ENCODE measurements at regions not wholly inside any gene's neighbourhood (a gene's known extent, or its start where the extent isn't known, plus 50 kb on each side); places are given as distances from the start of the nearest gene placed in this dataset.

DNA sequence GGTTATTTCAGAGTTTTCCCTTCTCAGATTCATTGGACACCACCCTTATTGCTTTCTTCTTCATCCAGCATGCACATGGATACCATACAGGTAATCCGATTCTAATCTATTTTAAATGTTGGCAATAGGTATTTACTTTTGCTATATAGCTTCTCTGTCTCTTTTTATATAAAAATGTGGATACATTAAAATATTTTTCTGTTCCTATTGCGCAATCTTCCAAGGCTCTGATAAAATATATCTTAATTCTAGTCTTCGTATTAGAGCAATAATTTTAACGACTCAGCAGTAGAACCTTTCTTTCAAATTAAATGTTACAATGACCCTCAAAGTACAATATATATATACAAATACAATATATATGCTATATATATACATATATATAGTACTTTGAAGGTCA is 239.8 kb downstream of the DCAF12L2 start:
- no peak for DNase-seq (ENCODE audit: low read depth, low spot score)
- no peak for TF ChIP-seq POLR2AphosphoS5 (IDR thresholded peaks at IDR 0.05; ENCODE audit: borderline replicate concordance, low read depth, low read length)
- no peak for TF ChIP-seq FOXP2 (optimal IDR thresholded peaks at IDR 0.05; ENCODE audit: control extremely low read depth, extremely low read length, insufficient read depth)
- TF ChIP-seq EZH2 (IDR thresholded peaks at IDR 0.05): no peak
- no peaks in the 10 kb centered on the region for H3K9me3 ChIP-seq (ENCODE audit: low read depth, low read length)
- no peak overlapping the region for H3K27ac ChIP-seq
- no peak overlapping the region for H3K9ac ChIP-seq (ENCODE audit: insufficient read length)
- H3K36me3 ChIP-seq (ENCODE audit: insufficient read depth, low read length): no peaks in the 10 kb centered on the region
- no peak overlapping the region for H3K4me3 ChIP-seq

DNA sequence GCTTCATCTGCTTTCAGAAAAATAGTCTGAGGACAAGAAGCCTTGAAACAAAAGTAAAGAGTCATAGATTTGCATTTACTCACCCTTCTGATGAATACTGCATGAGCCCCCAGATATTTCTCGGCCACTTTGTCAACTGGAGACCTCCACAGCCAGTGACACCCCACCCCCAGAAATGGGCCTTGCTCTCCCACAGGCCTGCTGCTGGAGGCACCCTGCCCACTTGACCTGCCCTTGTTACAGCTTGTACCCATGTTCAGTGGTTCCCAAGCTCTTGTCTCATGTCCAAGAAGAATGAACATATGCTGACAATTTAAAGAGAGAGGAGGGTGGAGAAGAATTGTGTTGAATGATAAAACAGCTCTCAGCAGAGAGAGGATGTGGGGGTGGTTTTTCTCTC is 225.1 kb downstream of the DCAF12L2 start:
- no peak for DNase-seq (ENCODE audit: low read depth, low spot score)
- Histone ChIP-seq H3K27ac (no peak overlapping the region), H3K36me3 (ENCODE audit: insufficient read depth, low read length) (no peaks in the 10 kb centered on the region), H3K9ac (ENCODE audit: insufficient read length) (no peak overlapping the region), H3K4me3 (no peak overlapping the region), H3K9me3 (ENCODE audit: low read depth, low read length) (no peaks in the 10 kb centered on the region)
- TF ChIP-seq EZH2 (IDR thresholded peaks at IDR 0.05) (no peak), FOXP2 (optimal IDR thresholded peaks at IDR 0.05; ENCODE audit: control extremely low read depth, extremely low read length, insufficient read depth) (no peak), POLR2AphosphoS5 (IDR thresholded peaks at IDR 0.05; ENCODE audit: borderline replicate concordance, low read depth, low read length) (no peak)

DNA sequence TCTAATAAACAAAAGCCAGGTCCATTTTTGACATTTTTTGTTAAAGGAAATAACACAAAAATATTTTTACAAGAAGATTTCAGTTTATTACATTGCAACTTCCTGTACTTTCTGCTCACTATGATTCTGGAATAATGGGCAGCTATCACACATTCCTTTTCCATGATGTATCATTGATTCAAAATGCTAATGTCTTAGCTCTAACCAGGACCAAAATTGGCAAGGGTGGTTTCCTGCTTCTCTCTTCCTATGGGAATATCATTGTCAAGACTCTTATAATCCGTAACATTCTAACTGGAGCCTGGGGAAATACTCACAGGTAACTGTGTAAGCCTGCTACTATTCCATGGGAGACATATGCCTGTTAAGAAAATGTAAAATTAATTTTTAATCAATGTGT is 218.6 kb downstream of the DCAF12L2 start:
- Histone ChIP-seq H3K9ac (ENCODE audit: insufficient read length) (no peak overlapping the region), H3K36me3 (ENCODE audit: insufficient read depth, low read length) (no peaks in the 10 kb centered on the region), H3K27ac (no peak overlapping the region), H3K4me3 (no peak overlapping the region), H3K9me3 (ENCODE audit: low read depth, low read length) (no peaks in the 10 kb centered on the region)
- TF ChIP-seq POLR2AphosphoS5 (IDR thresholded peaks at IDR 0.05; ENCODE audit: borderline replicate concordance, low read depth, low read length) (no peak), FOXP2 (optimal IDR thresholded peaks at IDR 0.05; ENCODE audit: control extremely low read depth, extremely low read length, insufficient read depth) (no peak), EZH2 (IDR thresholded peaks at IDR 0.05) (no peak)
- no peak for DNase-seq (ENCODE audit: low read depth, low spot score)

DNA sequence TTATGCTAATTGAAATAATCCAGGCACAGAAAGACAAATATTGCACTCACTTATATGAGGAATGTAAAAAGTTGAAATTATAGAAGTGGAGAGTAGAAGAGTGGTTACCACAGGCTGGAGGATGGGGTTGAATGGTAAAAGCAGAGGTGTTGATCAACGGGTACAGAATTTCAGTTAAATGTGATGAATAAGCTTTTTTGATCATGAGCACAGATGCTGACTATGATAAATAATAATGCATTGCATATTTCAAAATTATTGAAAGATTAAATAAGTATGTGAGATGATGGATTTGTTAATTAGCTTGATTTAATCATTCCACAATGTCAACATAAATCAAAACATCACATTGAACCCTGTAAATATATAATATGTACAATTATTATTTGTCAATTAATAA is 213.1 kb downstream of the DCAF12L2 start:
- no peak for DNase-seq (ENCODE audit: low read depth, low spot score)
- Histone ChIP-seq H3K36me3 (ENCODE audit: insufficient read depth, low read length) (no peaks in the 10 kb centered on the region), H3K27ac (no peak overlapping the region), H3K9ac (ENCODE audit: insufficient read length) (no peak overlapping the region), H3K4me3 (no peak overlapping the region), H3K9me3 (ENCODE audit: low read depth, low read length) (no peaks in the 10 kb centered on the region)
- TF ChIP-seq POLR2AphosphoS5 (IDR thresholded peaks at IDR 0.05; ENCODE audit: borderline replicate concordance, low read depth, low read length) (no peak), EZH2 (IDR thresholded peaks at IDR 0.05) (no peak), FOXP2 (optimal IDR thresholded peaks at IDR 0.05; ENCODE audit: control extremely low read depth, extremely low read length, insufficient read depth) (no peak)

DNA sequence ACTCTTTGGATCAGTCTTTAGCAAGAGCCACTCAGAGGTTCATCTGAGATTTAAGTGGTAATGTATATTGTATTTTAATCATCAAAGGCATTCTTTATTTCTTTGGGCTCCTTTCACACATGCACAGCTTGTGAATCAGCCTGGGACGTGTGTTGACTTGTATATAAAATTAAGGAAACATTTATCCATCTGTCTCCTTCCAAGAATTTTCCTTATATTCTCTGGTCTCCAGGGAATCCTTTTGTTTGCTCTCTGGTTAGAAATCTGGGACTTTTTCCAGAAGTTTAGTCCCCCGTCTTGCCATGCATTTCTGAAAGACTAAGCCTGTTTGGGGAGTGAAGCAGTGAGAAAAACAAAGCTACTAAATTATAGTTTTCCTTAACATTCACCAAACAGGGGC is 212.3 kb downstream of the DCAF12L2 start:
- TF ChIP-seq EZH2 (IDR thresholded peaks at IDR 0.05) (no peak), FOXP2 (optimal IDR thresholded peaks at IDR 0.05; ENCODE audit: control extremely low read depth, extremely low read length, insufficient read depth) (no peak), POLR2AphosphoS5 (IDR thresholded peaks at IDR 0.05; ENCODE audit: borderline replicate concordance, low read depth, low read length) (no peak)
- Histone ChIP-seq H3K4me3 (no peak overlapping the region), H3K36me3 (ENCODE audit: insufficient read depth, low read length) (no peaks in the 10 kb centered on the region), H3K9me3 (ENCODE audit: low read depth, low read length) (no peaks in the 10 kb centered on the region), H3K9ac (ENCODE audit: insufficient read length) (no peak overlapping the region), H3K27ac (no peak overlapping the region)
- DNase-seq (ENCODE audit: low read depth, low spot score): no peak

DNA sequence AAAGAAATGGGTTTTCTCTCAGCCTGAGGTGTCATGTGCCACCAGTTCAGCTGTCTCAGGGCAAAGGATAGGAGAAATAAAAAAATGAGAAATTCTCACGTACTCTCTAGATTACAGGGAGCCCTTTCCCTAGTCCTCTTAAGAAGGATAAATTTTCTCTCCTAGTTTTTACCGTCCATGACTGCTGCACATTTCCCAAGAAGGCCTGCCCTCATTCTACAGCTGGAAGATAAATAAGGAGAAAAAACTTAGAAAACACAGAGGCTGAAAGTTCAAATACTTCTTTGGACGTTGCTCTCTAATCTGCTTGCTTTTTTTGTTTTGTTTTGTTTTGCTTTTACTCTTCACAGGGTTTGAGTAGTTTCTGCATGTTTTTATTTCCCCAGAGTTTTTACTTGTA is 211.9 kb downstream of the DCAF12L2 start:
- TF ChIP-seq POLR2AphosphoS5 (IDR thresholded peaks at IDR 0.05; ENCODE audit: borderline replicate concordance, low read depth, low read length) (no peak), FOXP2 (optimal IDR thresholded peaks at IDR 0.05; ENCODE audit: control extremely low read depth, extremely low read length, insufficient read depth) (no peak), EZH2 (IDR thresholded peaks at IDR 0.05) (no peak)
- H3K36me3 ChIP-seq (ENCODE audit: insufficient read depth, low read length): no peaks in the 10 kb centered on the region
- H3K9ac ChIP-seq (ENCODE audit: insufficient read length): no peak overlapping the region
- DNase-seq (ENCODE audit: low read depth, low spot score): no peak
- H3K27ac ChIP-seq: no peak overlapping the region
- H3K9me3 ChIP-seq (ENCODE audit: low read depth, low read length): no peaks in the 10 kb centered on the region
- H3K4me3 ChIP-seq: no peak overlapping the region

DNA sequence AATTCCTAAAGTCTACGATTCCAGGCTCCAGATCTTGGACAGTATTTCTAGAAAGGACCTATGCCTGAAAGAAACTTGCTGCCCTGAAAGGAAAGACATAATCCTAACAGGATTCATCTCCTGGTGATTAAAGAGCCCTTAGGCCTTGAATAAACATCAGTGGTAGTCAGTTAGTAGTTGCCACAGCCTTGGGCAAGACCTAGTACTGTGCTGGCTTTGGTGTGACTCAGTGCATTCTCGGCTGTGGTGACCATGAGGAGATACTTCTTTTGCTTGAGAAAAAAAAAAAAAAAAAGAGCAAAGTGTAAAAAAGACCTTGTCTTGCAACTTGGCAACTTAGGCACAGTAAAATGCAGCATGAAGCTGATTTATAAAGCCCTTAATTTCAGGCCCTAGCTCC is 188.2 kb downstream of the DCAF12L2 start:
- Histone ChIP-seq H3K4me3 (no peak overlapping the region), H3K36me3 (ENCODE audit: insufficient read depth, low read length) (no peaks in the 10 kb centered on the region), H3K27ac (no peak overlapping the region), H3K9ac (ENCODE audit: insufficient read length) (no peak overlapping the region), H3K9me3 (ENCODE audit: low read depth, low read length) (no peaks in the 10 kb centered on the region)
- TF ChIP-seq EZH2 (IDR thresholded peaks at IDR 0.05): no peak
- no peak for TF ChIP-seq POLR2AphosphoS5 (IDR thresholded peaks at IDR 0.05; ENCODE audit: borderline replicate concordance, low read depth, low read length)
- no peak for TF ChIP-seq FOXP2 (optimal IDR thresholded peaks at IDR 0.05; ENCODE audit: control extremely low read depth, extremely low read length, insufficient read depth)
- DNase-seq (ENCODE audit: low read depth, low spot score): no peak

DNA sequence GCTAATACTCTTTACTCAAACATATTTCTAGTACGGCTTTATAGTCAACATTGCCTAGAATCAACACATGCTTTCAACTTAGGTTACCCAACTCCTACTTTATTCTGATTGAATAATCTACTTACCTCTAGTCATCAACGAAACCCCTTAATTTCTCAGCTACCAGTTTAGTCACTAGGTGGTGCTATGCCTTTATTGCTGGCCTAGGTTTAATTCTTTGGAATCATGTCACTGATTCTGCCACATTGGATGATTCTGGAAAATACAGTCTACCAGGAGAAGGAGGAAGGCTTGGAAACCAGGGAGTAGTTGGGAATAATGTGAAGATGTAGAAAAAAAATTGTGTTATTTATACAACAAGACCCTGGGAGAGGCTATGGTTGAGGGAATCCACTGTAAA is 167.7 kb downstream of the DCAF12L2 start:
- no peak for TF ChIP-seq FOXP2 (optimal IDR thresholded peaks at IDR 0.05; ENCODE audit: control extremely low read depth, extremely low read length, insufficient read depth)
- TF ChIP-seq POLR2AphosphoS5 (IDR thresholded peaks at IDR 0.05; ENCODE audit: borderline replicate concordance, low read depth, low read length): no peak
- no peak for TF ChIP-seq EZH2 (IDR thresholded peaks at IDR 0.05)
- DNase-seq (ENCODE audit: low read depth, low spot score): peak; percentile 35
- Histone ChIP-seq H3K9me3 (ENCODE audit: low read depth, low read length) (no peaks in the 10 kb centered on the region), H3K4me3 (no peak overlapping the region), H3K36me3 (ENCODE audit: insufficient read depth, low read length) (no peaks in the 10 kb centered on the region), H3K9ac (ENCODE audit: insufficient read length) (no peak overlapping the region), H3K27ac (no peak overlapping the region)

DNA sequence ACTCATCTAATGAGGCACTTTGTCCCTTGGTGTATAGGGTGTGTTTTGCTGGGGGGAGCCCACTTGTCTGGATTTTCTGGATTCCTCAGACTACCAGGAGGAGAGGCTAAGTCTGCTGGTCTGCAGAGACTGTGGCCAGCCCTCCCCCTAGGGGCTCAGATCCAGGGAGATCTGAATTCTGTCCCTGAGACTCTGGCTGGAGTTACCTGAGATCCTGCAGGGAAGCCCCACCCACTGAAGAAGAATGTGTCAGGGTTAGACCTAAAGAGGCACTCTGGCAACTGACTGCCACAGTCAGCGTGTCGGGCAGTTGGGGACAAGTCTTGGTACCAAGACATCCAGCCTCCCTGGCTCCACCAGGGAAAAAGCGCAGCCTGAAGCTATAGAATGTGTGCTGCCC is 138.9 kb downstream of the DCAF12L2 start:
- H3K36me3 ChIP-seq (ENCODE audit: insufficient read depth, low read length): no peaks in the 10 kb centered on the region
- DNase-seq (ENCODE audit: low read depth, low spot score): no peak
- no peak overlapping the region for H3K4me3 ChIP-seq
- TF ChIP-seq POLR2AphosphoS5 (IDR thresholded peaks at IDR 0.05; ENCODE audit: borderline replicate concordance, low read depth, low read length) (no peak), FOXP2 (optimal IDR thresholded peaks at IDR 0.05; ENCODE audit: control extremely low read depth, extremely low read length, insufficient read depth) (no peak), EZH2 (IDR thresholded peaks at IDR 0.05) (no peak)
- no peak overlapping the region for H3K27ac ChIP-seq
- H3K9ac ChIP-seq (ENCODE audit: insufficient read length): no peak overlapping the region
- H3K9me3 ChIP-seq (ENCODE audit: low read depth, low read length): no peaks in the 10 kb centered on the region
